RPMI7951 (cell line): ENCODE measurements at regions not wholly inside any gene's neighbourhood (a gene's known extent, or its start where the extent isn't known, plus 50 kb on each side); places are given as distances from the start of the nearest gene placed in this dataset.

Source experiments
- DNase-seq: peaks from one replicate; pipeline ENCODE4 v3.0.0-alpha.2; 2012; ENCODE audit warnings: low read depth

GRCh38 chr3:6504834-6505233 lies 356.1 kb upstream of the GRM7 start:
- no peak for DNase-seq

- DNase-seq: no peak
These were observed 352.5 kb upstream of the GRM7 start for GRCh38 chr3:6508410-6508759.

GRCh38 chr3:6509576-6509975 lies 351.3 kb upstream of the GRM7 start:
- no peak for DNase-seq

GRCh38 chr3:6510713-6511112 lies 350.2 kb upstream of the GRM7 start:
- no peak for DNase-seq

- no peak for DNase-seq
These were observed 348.6 kb upstream of the GRM7 start for GRCh38 chr3:6512172-6512800.

- no peak for DNase-seq
These were observed 344.8 kb upstream of the GRM7 start for GRCh38 chr3:6516143-6516542.

GRCh38 chr3:6516694-6517093 lies 344.2 kb upstream of the GRM7 start:
- DNase-seq: no peak

- no peak for DNase-seq
These were observed 342.1 kb upstream of the GRM7 start for GRCh38 chr3:6518709-6519345.

- no peak for DNase-seq
These were observed 339.4 kb upstream of the GRM7 start for GRCh38 chr3:6521369-6522113.

- DNase-seq: no peak
These were observed 338.7 kb upstream of the GRM7 start for GRCh38 chr3:6522191-6522590.

- no peak for DNase-seq
These were observed 337.9 kb upstream of the GRM7 start for GRCh38 chr3:6523043-6523442.

GRCh38 chr3:6524479-6524878 lies 336.4 kb upstream of the GRM7 start:
- DNase-seq: no peak

- DNase-seq: no peak
These were observed 334.6 kb upstream of the GRM7 start for GRCh38 chr3:6526321-6526720.

GRCh38 chr3:6526861-6527260 lies 334.1 kb upstream of the GRM7 start:
- no peak for DNase-seq

GRCh38 chr3:6528951-6529350 lies 332.0 kb upstream of the GRM7 start:
- DNase-seq: no peak

GRCh38 chr3:6531153-6531552 lies 329.8 kb upstream of the GRM7 start:
- no peak for DNase-seq

GRCh38 chr3:6532101-6532500 lies 328.8 kb upstream of the GRM7 start:
- DNase-seq: no peak

GRCh38 chr3:6540981-6541380 lies 319.9 kb upstream of the GRM7 start:
- no peak for DNase-seq

- no peak for DNase-seq
These were observed 318.1 kb upstream of the GRM7 start for GRCh38 chr3:6542795-6543194.

GRCh38 chr3:6549296-6549695 lies 311.6 kb upstream of the GRM7 start:
- DNase-seq: no peak

GRCh38 chr3:6551165-6551564 lies 309.8 kb upstream of the GRM7 start:
- DNase-seq: no peak

GRCh38 chr3:6560259-6560658 lies 300.7 kb upstream of the GRM7 start:
- DNase-seq: no peak

- DNase-seq: no peak
These were observed 293.7 kb upstream of the GRM7 start for GRCh38 chr3:6567241-6567640.
